ENCODE measurements at regions not wholly inside any gene's neighbourhood (a gene's known extent, or its start where the extent isn't known, plus 50 kb on each side); places are given as distances from the start of the nearest gene placed in this dataset.

DNA sequence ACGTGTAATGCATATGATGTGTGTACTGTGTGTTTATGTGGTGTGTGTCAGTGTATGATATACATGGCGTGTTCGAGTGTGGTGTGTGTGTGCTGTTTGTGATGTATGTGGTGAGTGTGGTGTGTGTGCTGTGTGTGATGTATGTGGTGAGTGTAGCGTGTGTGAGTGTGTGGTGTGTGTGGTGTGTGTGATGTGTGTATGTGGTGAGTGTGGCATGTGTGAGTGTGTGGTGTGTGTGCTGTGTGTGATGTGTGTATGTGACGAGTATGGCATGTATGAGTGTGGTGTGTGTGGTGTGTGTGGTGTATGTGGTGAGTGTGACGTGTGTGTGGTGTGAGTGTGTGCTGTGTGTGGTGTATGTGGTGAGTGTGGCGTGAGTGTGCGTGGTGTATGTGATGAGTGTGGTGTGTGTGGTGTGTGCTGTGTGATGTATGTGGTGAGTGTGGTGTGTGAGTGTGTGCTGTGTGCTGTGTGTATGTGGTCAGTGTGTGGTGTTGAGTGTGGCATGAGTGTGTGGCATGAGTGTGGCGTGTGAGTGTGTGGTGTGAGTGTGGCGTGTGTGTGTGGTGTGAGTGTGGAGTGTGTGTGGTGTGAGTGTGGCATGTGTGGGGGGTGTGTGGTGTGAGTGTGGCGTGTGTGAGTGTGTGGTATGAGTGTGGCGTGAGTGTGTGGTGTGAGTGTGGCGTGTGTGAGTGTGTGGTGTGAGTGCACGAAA, 56.8 kb upstream of the CKS2 start:
- H3K4me2 ChIP-seq = no peak overlapping the region
- no peaks in the 10 kb centered on the region for H3K9me3 ChIP-seq
- TF ChIP-seq EZH2phosphoT487 (IDR thresholded peaks at IDR 0.05; ENCODE audit: borderline replicate concordance, low read depth) (no peak), POLR2AphosphoS5 (IDR thresholded peaks at IDR 0.05; ENCODE audit: low read depth, low read length) (no peak), FOXM1 (IDR thresholded peaks at IDR 0.05; ENCODE audit: low read depth) (no peak), NFIC (IDR thresholded peaks at IDR 0.05; ENCODE audit: borderline replicate concordance) (no peak), MXI1 (IDR thresholded peaks at IDR 0.05; ENCODE audit: low read depth, low read length) (no peak), YY1 (IDR thresholded peaks at IDR 0.05; ENCODE audit: low read depth) (no peak), RCOR1 (IDR thresholded peaks at IDR 0.05; ENCODE audit: low read length) (no peak), FOSL2 (IDR thresholded peaks at IDR 0.05; ENCODE audit: borderline replicate concordance, low read depth) (no peak), FOXJ3 (CRISPR knock-in tag; IDR thresholded peaks at IDR 0.05) (no peak), RFX5 (IDR thresholded peaks at IDR 0.05; ENCODE audit: low read length) (no peak)
- TF ChIP-seq, protein P1, sequence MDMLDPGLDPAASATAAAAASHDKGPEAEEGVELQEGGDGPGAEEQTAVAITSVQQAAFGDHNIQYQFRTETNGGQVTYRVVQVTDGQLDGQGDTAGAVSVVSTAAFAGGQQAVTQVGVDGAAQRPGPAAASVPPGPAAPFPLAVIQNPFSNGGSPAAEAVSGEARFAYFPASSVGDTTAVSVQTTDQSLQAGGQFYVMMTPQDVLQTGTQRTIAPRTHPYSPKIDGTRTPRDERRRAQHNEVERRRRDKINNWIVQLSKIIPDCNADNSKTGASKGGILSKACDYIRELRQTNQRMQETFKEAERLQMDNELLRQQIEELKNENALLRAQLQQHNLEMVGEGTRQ (IDR thresholded peaks at IDR 0.05; ENCODE audit: borderline replicate concordance, low read depth, low read length) = no peak
- TF ChIP-seq, protein P2, sequence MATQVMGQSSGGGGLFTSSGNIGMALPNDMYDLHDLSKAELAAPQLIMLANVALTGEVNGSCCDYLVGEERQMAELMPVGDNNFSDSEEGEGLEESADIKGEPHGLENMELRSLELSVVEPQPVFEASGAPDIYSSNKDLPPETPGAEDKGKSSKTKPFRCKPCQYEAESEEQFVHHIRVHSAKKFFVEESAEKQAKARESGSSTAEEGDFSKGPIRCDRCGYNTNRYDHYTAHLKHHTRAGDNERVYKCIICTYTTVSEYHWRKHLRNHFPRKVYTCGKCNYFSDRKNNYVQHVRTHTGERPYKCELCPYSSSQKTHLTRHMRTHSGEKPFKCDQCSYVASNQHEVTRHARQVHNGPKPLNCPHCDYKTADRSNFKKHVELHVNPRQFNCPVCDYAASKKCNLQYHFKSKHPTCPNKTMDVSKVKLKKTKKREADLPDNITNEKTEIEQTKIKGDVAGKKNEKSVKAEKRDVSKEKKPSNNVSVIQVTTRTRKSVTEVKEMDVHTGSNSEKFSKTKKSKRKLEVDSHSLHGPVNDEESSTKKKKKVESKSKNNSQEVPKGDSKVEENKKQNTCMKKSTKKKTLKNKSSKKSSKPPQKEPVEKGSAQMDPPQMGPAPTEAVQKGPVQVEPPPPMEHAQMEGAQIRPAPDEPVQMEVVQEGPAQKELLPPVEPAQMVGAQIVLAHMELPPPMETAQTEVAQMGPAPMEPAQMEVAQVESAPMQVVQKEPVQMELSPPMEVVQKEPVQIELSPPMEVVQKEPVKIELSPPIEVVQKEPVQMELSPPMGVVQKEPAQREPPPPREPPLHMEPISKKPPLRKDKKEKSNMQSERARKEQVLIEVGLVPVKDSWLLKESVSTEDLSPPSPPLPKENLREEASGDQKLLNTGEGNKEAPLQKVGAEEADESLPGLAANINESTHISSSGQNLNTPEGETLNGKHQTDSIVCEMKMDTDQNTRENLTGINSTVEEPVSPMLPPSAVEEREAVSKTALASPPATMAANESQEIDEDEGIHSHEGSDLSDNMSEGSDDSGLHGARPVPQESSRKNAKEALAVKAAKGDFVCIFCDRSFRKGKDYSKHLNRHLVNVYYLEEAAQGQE (IDR thresholded peaks at IDR 0.05; ENCODE audit: low read depth, low read length) = no peak
- TF ChIP-seq, protein P3, sequence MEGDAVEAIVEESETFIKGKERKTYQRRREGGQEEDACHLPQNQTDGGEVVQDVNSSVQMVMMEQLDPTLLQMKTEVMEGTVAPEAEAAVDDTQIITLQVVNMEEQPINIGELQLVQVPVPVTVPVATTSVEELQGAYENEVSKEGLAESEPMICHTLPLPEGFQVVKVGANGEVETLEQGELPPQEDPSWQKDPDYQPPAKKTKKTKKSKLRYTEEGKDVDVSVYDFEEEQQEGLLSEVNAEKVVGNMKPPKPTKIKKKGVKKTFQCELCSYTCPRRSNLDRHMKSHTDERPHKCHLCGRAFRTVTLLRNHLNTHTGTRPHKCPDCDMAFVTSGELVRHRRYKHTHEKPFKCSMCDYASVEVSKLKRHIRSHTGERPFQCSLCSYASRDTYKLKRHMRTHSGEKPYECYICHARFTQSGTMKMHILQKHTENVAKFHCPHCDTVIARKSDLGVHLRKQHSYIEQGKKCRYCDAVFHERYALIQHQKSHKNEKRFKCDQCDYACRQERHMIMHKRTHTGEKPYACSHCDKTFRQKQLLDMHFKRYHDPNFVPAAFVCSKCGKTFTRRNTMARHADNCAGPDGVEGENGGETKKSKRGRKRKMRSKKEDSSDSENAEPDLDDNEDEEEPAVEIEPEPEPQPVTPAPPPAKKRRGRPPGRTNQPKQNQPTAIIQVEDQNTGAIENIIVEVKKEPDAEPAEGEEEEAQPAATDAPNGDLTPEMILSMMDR (IDR thresholded peaks at IDR 0.05) = no peak
- H3K9me2 ChIP-seq = no peaks in the 10 kb centered on the region
- H2AFZ ChIP-seq (ENCODE audit: low read depth) = no peak overlapping the region
- H3K9ac ChIP-seq = no peak overlapping the region
- no peaks in the 10 kb centered on the region for H3K4me1 ChIP-seq (ENCODE audit: control insufficient read depth in 1 of 2, insufficient read depth in 2 of 2, low read depth in 1 of 2, low read length in 1 of 2)
- 73% methylated on average over 14 of the region's 14 CpGs for WGBS (ENCODE audit: low lambda C conversion rate)
- H4K20me1 ChIP-seq (ENCODE audit: insufficient read depth) = no peaks in the 10 kb centered on the region
- H3K4me3 ChIP-seq (ENCODE audit: low read depth in 2 of 2, low read length in 1 of 2) = no peak overlapping the region
- DNase-seq = no peak
- no peaks in the 10 kb centered on the region for H3K79me2 ChIP-seq (ENCODE audit: insufficient read depth)
- H3K27me3 ChIP-seq (ENCODE audit: insufficient read depth) = no peaks in the 10 kb centered on the region
- CTCF ChIA-PET = no interaction called here
- no peaks in the 10 kb centered on the region for H3K36me3 ChIP-seq (replicated peaks in 1 of 2; ENCODE audit: control insufficient read depth in 1 of 2, insufficient read depth in 2 of 2, low read length in 1 of 2)
- H3F3A ChIP-seq (replicated peaks; ENCODE audit: insufficient read depth) = no peaks in the 10 kb centered on the region
- POLR2A ChIA-PET = no interaction called here
- H3K27ac ChIP-seq (ENCODE audit: low read depth in 2 of 2, low read length in 1 of 2) = no peak overlapping the region

Measured in SK-N-SH (cell line).